GM21381 (cell line): ENCODE measurements at regions not wholly inside any gene's neighbourhood (a gene's known extent, or its start where the extent isn't known, plus 50 kb on each side); places are given as distances from the start of the nearest gene placed in this dataset.
"Not testable (repeated sequence)": the region's sequence is repeated elsewhere in the genome, so short reads cannot be mapped to it uniquely, and the experiment has no call there.

Experiments
- ATAC-seq: cut with Tn5 transposase; IDR thresholded peaks from one replicate; pipeline ENCODE4 v1.9.1; 2021; ENCODE audit warnings: mild to moderate bottlenecking, moderate library complexity; ENCODE audit not compliant: unreplicated experiment

DNA sequence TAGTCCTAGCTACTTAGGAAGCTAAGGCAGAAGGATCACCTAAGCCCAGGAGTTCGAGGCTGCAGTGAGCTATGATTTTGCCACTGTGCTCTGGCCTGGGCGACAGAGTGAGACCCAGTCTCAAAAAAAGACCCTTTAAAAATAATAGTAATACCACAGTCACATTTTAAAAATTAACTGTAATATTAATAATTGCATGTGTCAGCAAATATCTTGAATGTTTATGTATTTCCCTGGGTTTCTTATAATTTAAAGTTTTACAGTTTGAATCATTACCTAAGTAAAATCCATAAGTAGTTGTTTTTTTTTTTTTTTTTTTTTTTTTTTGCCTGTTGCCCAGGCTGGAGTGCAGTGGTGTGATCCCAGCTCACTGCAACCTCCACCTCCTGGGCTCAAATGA, 69.2 kb downstream of the LYZL2 start:
- no peak for ATAC-seq

DNA sequence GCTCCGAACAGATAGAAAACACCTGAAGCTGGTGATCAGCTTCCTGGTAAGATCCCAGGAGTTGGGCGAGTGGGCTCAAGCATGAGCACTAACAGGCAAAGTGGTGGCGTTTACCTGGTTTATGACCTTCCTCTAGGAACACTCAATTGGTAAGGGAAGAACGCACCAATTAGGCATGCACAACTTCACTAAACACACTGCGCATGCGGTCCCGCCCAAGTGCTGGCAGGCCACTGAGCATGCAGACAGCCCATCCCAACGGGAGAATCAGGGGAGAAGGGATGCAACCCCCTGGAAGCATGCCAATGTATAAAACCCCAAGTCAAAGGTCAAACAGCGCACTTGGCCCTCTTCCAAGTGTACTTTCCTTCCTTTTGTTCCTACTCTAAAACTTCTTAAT, 70.4 kb downstream of the LYZL2 start:
- no peak for ATAC-seq

DNA sequence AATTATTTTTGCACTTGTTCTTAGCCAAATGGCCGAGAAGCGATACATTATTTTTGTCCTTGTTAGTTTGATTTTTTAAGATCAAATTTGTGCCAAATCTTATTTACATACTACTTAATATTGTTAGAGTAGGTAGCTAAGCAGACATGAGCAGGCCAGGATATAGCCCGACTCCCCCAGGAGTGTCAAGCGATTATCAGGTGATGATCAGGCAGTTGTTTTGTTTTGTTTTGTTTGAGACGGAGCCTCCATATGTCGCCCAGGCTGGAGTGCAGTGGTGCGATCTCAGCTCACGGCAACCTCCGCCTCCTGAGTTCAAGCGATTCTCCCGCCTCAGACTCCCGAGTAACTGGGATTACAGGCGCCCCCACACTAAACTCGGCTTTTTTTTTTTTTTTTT, 71.1 kb downstream of the LYZL2 start:
- no peak for ATAC-seq

DNA sequence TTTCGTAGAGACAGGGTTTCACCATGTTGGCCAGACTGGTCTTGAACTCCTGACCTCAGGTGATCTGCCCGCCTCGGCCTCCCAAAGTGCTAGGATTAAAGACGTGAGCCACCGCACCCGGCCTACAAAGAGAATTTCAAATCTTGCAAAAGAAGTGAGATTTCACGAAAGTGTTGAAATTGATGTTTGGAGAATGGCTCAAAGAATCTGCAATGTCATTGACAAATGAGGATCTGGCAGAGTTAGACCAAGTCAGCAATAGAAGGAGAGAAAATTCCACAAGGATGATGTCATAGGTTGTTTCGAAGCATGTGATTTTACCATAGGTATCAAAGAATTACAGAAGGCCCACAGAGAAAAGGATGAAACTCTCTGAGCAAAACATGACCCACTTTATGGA, 71.7 kb downstream of the LYZL2 start:
- ATAC-seq: no peak

GRCh38 chr10:30556189-30556588, 73.4 kb downstream of the LYZL2 start:
- ATAC-seq: no peak

DNA sequence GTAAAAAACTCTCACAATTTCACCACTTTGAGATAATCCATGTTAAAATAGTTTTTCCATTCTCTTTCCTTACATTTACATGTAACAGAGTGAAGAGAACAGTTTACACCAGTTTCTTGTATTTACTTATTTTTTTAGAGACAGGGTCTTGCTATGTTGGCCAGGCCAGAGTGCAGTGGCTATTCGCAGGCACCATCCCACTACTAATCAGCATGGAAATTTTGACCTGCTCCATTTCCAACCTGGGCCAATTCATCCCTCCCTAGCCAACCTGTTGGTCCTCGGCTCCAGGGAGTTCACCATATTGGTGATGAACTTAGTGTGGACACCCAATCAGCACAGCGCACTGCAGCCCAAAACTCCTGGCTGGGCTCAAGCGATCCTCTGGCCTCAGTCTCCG, 74.1 kb downstream of the LYZL2 start:
- no peak for ATAC-seq

GRCh38 chr10:30554440-30554825, 75.1 kb downstream of the LYZL2 start:
- no peak for ATAC-seq

GRCh38 chr10:30553626-30554439, 75.7 kb downstream of the LYZL2 start:
- ATAC-seq: no peak

- ATAC-seq: no peak
Measured at GRCh38 chr10:30553018-30553625, 76.4 kb downstream of the LYZL2 start.

GRCh38 chr10:30550967-30551815, 78.4 kb downstream of the LYZL2 start:
- ATAC-seq: no peak

GRCh38 chr10:30549134-30549687, 80.3 kb downstream of the LYZL2 start:
- ATAC-seq: not testable (repeated sequence)

DNA sequence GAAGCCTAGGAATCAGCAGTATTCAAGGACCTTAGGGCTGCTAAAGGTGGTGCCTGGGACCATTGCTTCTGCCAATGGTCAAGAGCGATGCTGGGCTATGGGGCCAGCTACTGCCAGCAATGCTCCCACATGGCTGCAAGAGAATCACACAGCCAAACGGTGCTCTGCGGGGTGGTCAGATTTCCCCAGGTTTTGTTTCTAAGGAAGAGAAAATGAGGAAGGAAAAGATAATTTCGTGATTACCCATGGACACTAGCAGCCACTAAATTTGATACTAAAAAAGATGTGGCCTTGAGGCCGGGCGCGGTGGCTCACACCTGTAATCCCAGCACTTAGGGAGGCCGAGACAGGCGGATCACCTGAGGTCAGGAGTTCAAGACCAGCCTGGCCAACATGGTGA, 83.0 kb downstream of the LYZL2 start:
- no peak for ATAC-seq

GRCh38 chr10:30542895-30543288, 86.7 kb downstream of the LYZL2 start:
- ATAC-seq: no peak

DNA sequence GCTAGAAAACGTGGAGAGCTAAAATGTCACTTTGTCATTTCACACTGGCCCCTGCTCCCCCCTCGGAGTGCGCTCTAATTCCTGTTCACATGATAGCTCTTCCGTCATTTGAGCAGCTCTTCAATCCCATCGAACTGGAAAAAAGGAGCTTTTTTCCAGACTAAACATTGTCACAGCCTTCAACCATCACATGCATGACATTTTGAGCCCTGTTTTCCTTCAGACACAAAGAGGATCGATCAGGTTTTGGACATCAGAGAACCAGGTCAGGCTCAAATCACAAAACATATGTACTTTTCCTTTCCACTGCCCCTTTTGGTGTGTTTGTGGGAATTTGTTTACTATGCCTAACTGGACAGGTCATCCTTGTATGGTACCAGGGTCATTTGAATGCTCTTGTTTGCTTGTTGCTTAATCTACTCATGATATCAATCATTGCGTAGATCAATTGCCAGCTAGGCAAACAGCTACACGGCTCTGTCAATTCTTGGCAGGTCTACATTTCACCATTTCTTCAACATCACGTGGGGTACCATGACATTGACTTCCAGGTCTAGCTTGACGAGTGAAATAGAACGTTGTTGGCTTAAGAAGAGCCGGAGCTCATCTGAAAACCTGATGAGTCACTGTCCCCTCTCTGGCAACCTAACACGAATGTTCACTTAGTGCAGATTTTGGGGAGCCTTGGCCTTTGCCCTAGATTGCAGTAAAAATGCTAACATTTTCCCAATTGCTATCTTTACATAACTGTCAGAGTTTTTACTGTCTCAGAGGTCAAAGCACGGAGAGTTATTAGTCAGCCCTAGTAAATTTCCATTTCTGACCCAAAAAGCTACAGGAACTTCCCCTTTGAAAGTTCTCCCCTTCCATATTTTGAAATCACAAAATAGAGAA, 87.3 kb downstream of the LYZL2 start:
- no peak for ATAC-seq

- no peak for ATAC-seq
Measured at GRCh38 chr10:30540276-30540675, 89.3 kb downstream of the LYZL2 start.

GRCh38 chr10:30538086-30538485, 91.5 kb downstream of the LYZL2 start:
- ATAC-seq: no peak

DNA sequence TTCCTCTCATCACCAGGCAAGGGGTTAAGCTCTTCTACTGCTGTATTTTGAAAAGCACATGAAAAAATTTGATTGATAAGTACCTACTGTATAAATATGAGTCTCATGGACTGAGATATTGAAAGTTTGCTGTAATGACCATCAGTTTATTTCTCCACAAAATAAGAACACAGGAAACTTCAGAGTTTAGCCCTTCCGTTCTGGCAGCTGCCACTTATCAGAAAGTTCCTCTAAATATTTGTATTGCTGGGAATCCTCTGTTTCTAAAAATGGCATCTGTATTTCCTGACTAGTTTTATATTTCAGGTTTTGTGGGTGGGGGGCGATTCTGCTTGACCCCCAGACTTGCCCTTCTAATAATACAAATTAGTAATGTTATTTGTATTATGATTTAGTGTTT, 92.0 kb downstream of the LYZL2 start:
- no peak for ATAC-seq

GRCh38 chr10:30537158-30537557, 92.4 kb downstream of the LYZL2 start:
- not testable (repeated sequence) for ATAC-seq

GRCh38 chr10:30536578-30536977, 93.0 kb downstream of the LYZL2 start:
- no peak for ATAC-seq

- no peak for ATAC-seq
Measured at GRCh38 chr10:30535677-30536076, 93.9 kb downstream of the LYZL2 start.
